HEK293T (cell line): ENCODE measurements at regions not wholly inside any gene's neighbourhood (a gene's known extent, or its start where the extent isn't known, plus 50 kb on each side); places are given as distances from the start of the nearest gene placed in this dataset.

ENCODE experiments used
- ARNT ChIP-seq: fragments of 450-650 bp; IDR thresholded peaks from 2 replicates; pipeline ENCODE4 v1.6.1; 2017; ENCODE audit warnings: mild to moderate bottlenecking
- BHLHE40 ChIP-seq: fragments of 450-650 bp; IDR thresholded peaks from 2 replicates; pipeline ENCODE4 v1.6.1; 2016; ENCODE audit warnings: mild to moderate bottlenecking, moderate library complexity, borderline replicate concordance
- FOXA1 ChIP-seq: fragments of 450-650 bp; IDR thresholded peaks from 2 replicates; pipeline ENCODE4 v1.6.1; 2016; ENCODE audit warnings: mild to moderate bottlenecking
- FOXK2 ChIP-seq: fragments of 450-650 bp; IDR thresholded peaks from 2 replicates; pipeline ENCODE4 v1.6.1; 2016; ENCODE audit warnings: mild to moderate bottlenecking
- FOXM1 ChIP-seq: fragments of 450-650 bp; IDR thresholded peaks from 2 replicates; pipeline ENCODE4 v1.6.1; 2017; ENCODE audit warnings: mild to moderate bottlenecking, borderline replicate concordance
- SUZ12 ChIP-seq: fragments of 450-650 bp; IDR thresholded peaks from 2 replicates; pipeline ENCODE4 v1.6.1; 2016; ENCODE audit warnings: mild to moderate bottlenecking

GRCh38 chr17:71635187-71635586, 485.6 kb upstream of the SOX9 start:
- TF ChIP-seq BHLHE40 = no peak
- no peak for TF ChIP-seq ARNT
- TF ChIP-seq FOXK2 = no peak
- TF ChIP-seq FOXM1 = no peak
- no peak for TF ChIP-seq SUZ12
- TF ChIP-seq FOXA1 = no peak
